Adrenal gland (tissue), 9 donors: ENCODE measurements at regions not wholly inside any gene's neighbourhood (a gene's known extent, or its start where the extent isn't known, plus 50 kb on each side); places are given as distances from the start of the nearest gene placed in this dataset.

ENCODE experiments used
- DNase-seq, 7 donors: peaks; one replicate each; pipeline ENCODE4 v3.0.0-alpha.2; 2019 to 2020
- H3K27ac ChIP-seq, 5 donors: fragments of 200-600 bp; sonication (generic) in 4 of 5; 1 replicate in 3 of 5; 2 replicates in 2 of 5; pipeline versions ENCODE4 v1.5.1 to v1.8.0; 2016 to 2020; ENCODE audit warnings: mild to moderate bottlenecking in 1 of 5
- H3K27me3 ChIP-seq: fragments of 200-600 bp; 2 replicates; pipeline ENCODE4 v1.8.0; 2021
- H3K36me3 ChIP-seq, 2 donors: fragments of 200-600 bp; replicated peaks in 1 of 2; 1 replicate in 1 of 2; 2 replicates in 1 of 2; pipeline versions ENCODE4 v1.5.1 to v1.8.0; 2018 to 2022
- H3K4me1 ChIP-seq, 2 donors: fragments of 200-600 bp; replicated peaks in 1 of 2; 1 replicate in 1 of 2; 2 replicates in 1 of 2; pipeline versions ENCODE4 v1.5.1 to v1.8.0; 2018 to 2021
- H3K4me3 ChIP-seq, 4 donors: fragments of 200-600 bp; sonication (generic) in 3 of 4; one replicate each; pipeline ENCODE4 v1.5.1; 2016 to 2018
- H3K9me3 ChIP-seq, 3 donors: fragments of 200-600 bp; sonication (generic) in 1 of 3; replicated peaks in 1 of 3; 1 replicate in 2 of 3; 2 replicates in 1 of 3; pipeline versions ENCODE4 v1.5.1 to v1.8.0; 2016 to 2021
- CTCF ChIP-seq, 6 experiments: fragments of 450-650 bp in 4 of 6; fragments of 200-600 bp in 2 of 6; sonication (generic) in 1 of 6; IDR thresholded peaks; 1 replicate in 5 of 6; 2 replicates in 1 of 6; pipeline versions ENCODE4 v1.5.1 to v1.8.0; 2016 to 2021; ENCODE audit warnings: antibody characterized with exemption in 6 of 6, mild to moderate bottlenecking in 2 of 6, moderate library complexity in 1 of 6
- POLR2A ChIP-seq, 2 donors: fragments of 450-650 bp; IDR thresholded peaks; one replicate each; pipeline ENCODE4 v1.6.1; 2017; ENCODE audit warnings: antibody characterized with exemption in 2 of 2, mild to moderate bottlenecking in 2 of 2, moderate library complexity in 1 of 2
- WGBS, 4 donors: extraction: QIAGEN DNeasy Blood & Tissue Kit in 2 of 4; methylation state at CpG; one replicate each; pipeline versions ENCODE4 v1.1.5 to v1.1.7; 2013 to 2017; 5-methylcytosine and 5-hydroxymethylcytosine counted together
- intact Hi-C, 2 donors: fragments of 100-400 bp; cut with DNase I; formaldehyde crosslinking; loops; one replicate each; pipeline versions ENCODE4 v1.14.1 to v1.15.0; 2022 to 2023
- donor health status: healthy with polysubstance abuse.
- donor health status: Bipolar disorder and iron deficiency.
- donor health status: DM: yes; HTN: yes; CAD: no.
- donor health status: DM: no; HTN: no; CAD: no.
- donor health status: DM: no; HTN: no; CAD: no.

GRCh38 chr10:117924820-117925219 lies 121.9 kb downstream of the RAB11FIP2 start:
- Histone ChIP-seq H3K36me3 (no peaks in the 10 kb centered on the region), H3K4me3 (no peak overlapping the region), H3K9me3 (no peaks in the 10 kb centered on the region), H3K27me3 (no peaks in the 10 kb centered on the region), H3K4me1 (no peaks in the 10 kb centered on the region), H3K27ac (no peak overlapping the region)
- WGBS, 4 donors, result 71 to 89% (median 84%) methylated on average over 8 of the region's 8 CpGs
- TF ChIP-seq CTCF (IDR thresholded peaks at IDR 0.05) (no peak), POLR2A (IDR thresholded peaks at IDR 0.05) (no peak)
- intact Hi-C loops, result no loop called here
- no peak for DNase-seq

GRCh38 chr10:117925369-117925768 lies 121.4 kb downstream of the RAB11FIP2 start:
- Histone ChIP-seq H3K27me3 (no peaks in the 10 kb centered on the region), H3K9me3 (no peaks in the 10 kb centered on the region), H3K27ac (no peak overlapping the region), H3K36me3 (no peaks in the 10 kb centered on the region), H3K4me1 (no peaks in the 10 kb centered on the region), H3K4me3 (no peak overlapping the region)
- WGBS, 4 donors, result 84 to 89% (median 88%) methylated on average over 6 of the region's 6 CpGs
- DNase-seq, result no peak
- intact Hi-C loops, result no loop called here
- TF ChIP-seq POLR2A (IDR thresholded peaks at IDR 0.05) (no peak), CTCF (IDR thresholded peaks at IDR 0.05) (no peak)

GRCh38 chr10:117926491-117926890 lies 120.2 kb downstream of the RAB11FIP2 start:
- no peak for DNase-seq
- Histone ChIP-seq H3K9me3 (no peaks in the 10 kb centered on the region), H3K27ac (no peak overlapping the region), H3K4me3 (no peak overlapping the region), H3K4me1 (no peaks in the 10 kb centered on the region), H3K36me3 (no peaks in the 10 kb centered on the region), H3K27me3 (no peaks in the 10 kb centered on the region)
- intact Hi-C loops, result no loop called here
- WGBS, 4 donors, result 66 to 71% (median 69%) methylated on average over 2 of the region's 2 CpGs
- TF ChIP-seq CTCF (IDR thresholded peaks at IDR 0.05) (no peak), POLR2A (IDR thresholded peaks at IDR 0.05) (no peak)

- H3K4me3 ChIP-seq, result no peak overlapping the region
- no peaks in the 10 kb centered on the region for H3K9me3 ChIP-seq
- WGBS, 4 donors, result 0 to 80% (median 31%) methylated on average over 1 of the region's 1 CpG; no CpG with 5 or more reads in 1 of the 4 donors
- H3K27me3 ChIP-seq, result no peaks in the 10 kb centered on the region
- H3K36me3 ChIP-seq, result no peaks in the 10 kb centered on the region
- intact Hi-C loops, result no loop called here
- TF ChIP-seq POLR2A (IDR thresholded peaks at IDR 0.05), result no peak
- TF ChIP-seq CTCF (IDR thresholded peaks at IDR 0.05), result no peak
- no peak for DNase-seq
- H3K4me1 ChIP-seq, result no peaks in the 10 kb centered on the region
- no peak overlapping the region for H3K27ac ChIP-seq
Observed at GRCh38 chr10:117927332-117927731, 119.4 kb downstream of the RAB11FIP2 start.
